HT1080 (cell line): ENCODE measurements at regions not wholly inside any gene's neighbourhood (a gene's known extent, or its start where the extent isn't known, plus 50 kb on each side); places are given as distances from the start of the nearest gene placed in this dataset.
"Not testable (repeated sequence)": the region's sequence is repeated elsewhere in the genome, so short reads cannot be mapped to it uniquely, and the experiment has no call there.

ENCODE experiments used
- DNase-seq: peaks from one replicate; pipeline ENCODE4 v3.0.0-alpha.2; 2015; ENCODE audit warnings: low read depth

- not testable (repeated sequence) for DNase-seq
Observed at GRCh38 chr4:79559398-79559797, 151.4 kb upstream of the GK2 start.

- no peak for DNase-seq
Observed at GRCh38 chr4:79552311-79552710, 144.3 kb upstream of the GK2 start.

GRCh38 chr4:79551555-79551954, 143.5 kb upstream of the GK2 start:
- DNase-seq, result no peak

GRCh38 chr4:79547851-79548250, 139.8 kb upstream of the GK2 start:
- no peak for DNase-seq

- DNase-seq, result peak; percentile 27
Observed at GRCh38 chr4:79545292-79545691, 137.3 kb upstream of the GK2 start.

- DNase-seq, result no peak
Observed at GRCh38 chr4:79540143-79540542, 132.1 kb upstream of the GK2 start.

GRCh38 chr4:79535516-79535915, 127.5 kb upstream of the GK2 start:
- no peak for DNase-seq

GRCh38 chr4:79528241-79528706, 120.2 kb upstream of the GK2 start:
- peak; percentile 71 for DNase-seq

GRCh38 chr4:79526641-79527565, 118.9 kb upstream of the GK2 start:
- DNase-seq, result no peak

- no peak for DNase-seq
Observed at GRCh38 chr4:79516114-79516513, 108.1 kb upstream of the GK2 start.

- DNase-seq, result no peak
Observed at GRCh38 chr4:79514621-79515329, 106.7 kb upstream of the GK2 start.

- no peak for DNase-seq
Observed at GRCh38 chr4:79513576-79513975, 105.5 kb upstream of the GK2 start.

- no peak for DNase-seq
Observed at GRCh38 chr4:79512363-79512762, 104.3 kb upstream of the GK2 start.

- no peak for DNase-seq
Observed at GRCh38 chr4:79502081-79502480, 94.1 kb upstream of the GK2 start.

- no peak for DNase-seq
Observed at GRCh38 chr4:79498282-79498681, 90.3 kb upstream of the GK2 start.

- no peak for DNase-seq
Observed at GRCh38 chr4:79497001-79497400, 89.0 kb upstream of the GK2 start.

- DNase-seq, result no peak
Observed at GRCh38 chr4:79495447-79495846, 87.4 kb upstream of the GK2 start.

- no peak for DNase-seq
Observed at GRCh38 chr4:79492148-79492547, 84.1 kb upstream of the GK2 start.

GRCh38 chr4:79489506-79489905, 81.5 kb upstream of the GK2 start:
- no peak for DNase-seq

- DNase-seq, result no peak
Observed at GRCh38 chr4:79476196-79476595, 68.2 kb upstream of the GK2 start.

GRCh38 chr4:79473439-79473724, 65.4 kb upstream of the GK2 start:
- no peak for DNase-seq

GRCh38 chr4:79472693-79473438, 64.8 kb upstream of the GK2 start:
- DNase-seq, result no peak
